A673 (cell line): ENCODE measurements at regions not wholly inside any gene's neighbourhood (a gene's known extent, or its start where the extent isn't known, plus 50 kb on each side); places are given as distances from the start of the nearest gene placed in this dataset.

Source experiments
- BruUV-seq: library from RNA; stranded (reverse); fragments of 400-500 nt; replicated peaks from 2 replicates; lab custom pipeline; 2021; lab: Mats Ljungman, UMichigan
- CTCF ChIA-PET: fragments of 300-600 bp; sonication (Branson Sonifier 250); formaldehyde crosslinking; loops from one replicate; lab custom pipeline; 2022; ENCODE audit warnings: antibody characterized with exemption; lab: Charles Lee
- POLR2A ChIA-PET: fragments of 300-600 bp; sonication (Branson Sonifier 250); formaldehyde crosslinking; loops from one replicate; lab custom pipeline; 2022; ENCODE audit warnings: antibody characterized with exemption; ENCODE audit not compliant: low non-redundant PET; lab: Charles Lee
- DNase-seq: peaks from one replicate; pipeline ENCODE4 v3.0.0-alpha.2; 2015; ENCODE audit warnings: low spot score
- H3K27ac ChIP-seq: fragments of 200-600 bp; sonication (generic); 2 replicates; pipeline ENCODE4 v1.5.1; 2016; ENCODE audit warnings: mixed run types, low read depth, mild to moderate bottlenecking, mixed read lengths, antibody characterized with exemption, low read length; ENCODE audit not compliant: poor library complexity, severe bottlenecking
- H3K27me3 ChIP-seq: fragments of 200-600 bp; sonication (generic); replicated peaks from 2 replicates; pipeline ENCODE4 v1.6.1; 2017; ENCODE audit warnings: mixed run types, low read depth, mild to moderate bottlenecking, mixed read lengths, antibody characterized with exemption, low read length; ENCODE audit not compliant: insufficient read depth, poor library complexity
- H3K36me3 ChIP-seq: fragments of 200-600 bp; sonication (generic); 2 replicates; pipeline ENCODE4 v1.6.1; 2016; ENCODE audit warnings: mixed run types, mild to moderate bottlenecking, mixed read lengths, antibody characterized with exemption, low read length; ENCODE audit not compliant: insufficient read depth, poor library complexity, severe bottlenecking
- H3K4me1 ChIP-seq: fragments of 200-600 bp; sonication (generic); 2 replicates; pipeline ENCODE4 v1.6.1; 2017; ENCODE audit warnings: mixed run types, mild to moderate bottlenecking, mixed read lengths, antibody characterized with exemption, low read length; ENCODE audit not compliant: insufficient read depth, poor library complexity, severe bottlenecking
- H3K4me3 ChIP-seq: fragments of 200-600 bp; sonication (generic); 2 replicates; pipeline ENCODE4 v1.5.1; 2016; ENCODE audit warnings: low read depth, mixed run types, mild to moderate bottlenecking, mixed read lengths, low read length; ENCODE audit not compliant: poor library complexity, severe bottlenecking
- H3K9me3 ChIP-seq: fragments of 200-600 bp; sonication (generic); 2 replicates; pipeline ENCODE4 v1.6.1; 2016; ENCODE audit warnings: mixed run types, low read depth, mild to moderate bottlenecking, mixed read lengths, antibody characterized with exemption, low read length; ENCODE audit not compliant: poor library complexity, severe bottlenecking
- CTCF ChIP-seq: fragments of 300-800, 200-600 bp; sonication (generic); conservative IDR thresholded peaks from 2 replicates; pipeline ENCODE4 v1.5.1; 2017; ENCODE audit warnings: low read depth, mild to moderate bottlenecking, antibody characterized with exemption, low read length, moderate library complexity, mixed read lengths
- EZH2 ChIP-seq: fragments of 200-600 bp; sonication (generic); IDR thresholded peaks from 2 replicates; pipeline ENCODE4 v1.6.1; 2017; ENCODE audit warnings: borderline replicate concordance, low read depth, mild to moderate bottlenecking, mixed read lengths, antibody characterized with exemption, low read length; ENCODE audit not compliant: poor library complexity, severe bottlenecking
- intact Hi-C: fragments of 100-400 bp; cut with micrococcal nuclease; formaldehyde crosslinking; loops from one replicate; pipeline ENCODE4 v1.10.0; 2022; ENCODE audit not compliant: unreplicated experiment

GRCh38 chr9:103296189-103296588, 301.1 kb downstream of the CYLC2 start:
- ChIA-PET POLR2A (no interaction called here), CTCF (no interaction called here)
- no peak for DNase-seq
- BruUV-seq, result no TSS peak
- H3K27me3 ChIP-seq, result no peaks in the 10 kb centered on the region
- no peaks in the 10 kb centered on the region for H3K9me3 ChIP-seq
- H3K4me3 ChIP-seq, result no peak overlapping the region
- H3K36me3 ChIP-seq, result no peaks in the 10 kb centered on the region
- TF ChIP-seq EZH2, result no peak
- TF ChIP-seq CTCF, result no peak
- intact Hi-C loops, result no loop called here
- H3K27ac ChIP-seq, result no peak overlapping the region
- H3K4me1 ChIP-seq, result no peaks in the 10 kb centered on the region

GRCh38 chr9:103301051-103301450, 305.9 kb downstream of the CYLC2 start:
- no peak for DNase-seq
- Histone ChIP-seq H3K4me1 (no peaks in the 10 kb centered on the region), H3K27ac (no peak overlapping the region), H3K9me3 (peaks cover 20% of the 10 kb centered on the region), H3K36me3 (no peaks in the 10 kb centered on the region), H3K27me3 (no peaks in the 10 kb centered on the region), H3K4me3 (no peak overlapping the region)
- POLR2A ChIA-PET, result no interaction called here
- intact Hi-C loops, result no loop called here
- CTCF ChIA-PET, result no interaction called here
- TF ChIP-seq EZH2, result no peak
- TF ChIP-seq CTCF, result no peak
- BruUV-seq, result no TSS peak

GRCh38 chr9:103304797-103305196, 309.7 kb downstream of the CYLC2 start:
- no peak overlapping the region for H3K27ac ChIP-seq
- no peaks in the 10 kb centered on the region for H3K36me3 ChIP-seq
- H3K9me3 ChIP-seq, result peaks cover 46% of the 10 kb centered on the region
- TF ChIP-seq EZH2 (no peak), CTCF (no peak)
- H3K27me3 ChIP-seq, result no peaks in the 10 kb centered on the region
- no TSS peak for BruUV-seq
- POLR2A ChIA-PET, result no interaction called here
- DNase-seq, result no peak
- H3K4me1 ChIP-seq, result no peaks in the 10 kb centered on the region
- CTCF ChIA-PET, result no interaction called here
- intact Hi-C loops, result no loop called here
- H3K4me3 ChIP-seq, result no peak overlapping the region
